ENCODE measurements at regions not wholly inside any gene's neighbourhood (a gene's known extent, or its start where the extent isn't known, plus 50 kb on each side); places are given as distances from the start of the nearest gene placed in this dataset.

DNA sequence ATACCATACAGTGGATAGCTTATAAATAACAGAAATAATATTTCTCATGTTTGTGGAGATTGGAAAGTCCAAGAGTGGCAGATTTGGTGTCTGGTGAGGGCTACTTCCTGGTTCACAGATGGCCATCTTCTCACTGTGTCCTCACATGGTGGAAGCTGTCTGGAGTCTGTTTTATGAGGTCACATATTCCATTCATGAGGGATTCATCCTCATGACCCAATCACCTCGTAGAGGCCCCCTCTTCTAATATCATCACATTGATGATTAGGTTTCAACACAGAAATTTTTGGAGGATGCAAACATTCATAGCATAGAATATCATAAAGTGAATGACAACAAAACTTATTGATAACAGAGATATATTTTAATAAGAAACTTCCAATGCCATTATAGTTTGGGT is 568.0 kb downstream of the STIM2 start:
- Histone ChIP-seq H3K9me3 (no peaks in the 10 kb centered on the region), H3K4me2 (no peak overlapping the region), H3K36me3 (replicated peaks in 1 of 2; ENCODE audit: control insufficient read depth in 1 of 2, insufficient read depth in 2 of 2, low read length in 1 of 2) (no peaks in the 10 kb centered on the region), H3K9ac (no peak overlapping the region), H2AFZ (ENCODE audit: low read depth) (no peak overlapping the region), H3K4me1 (ENCODE audit: control insufficient read depth in 1 of 2, insufficient read depth in 2 of 2, low read depth in 1 of 2, low read length in 1 of 2) (no peaks in the 10 kb centered on the region), H3K27ac (ENCODE audit: low read depth in 2 of 2, low read length in 1 of 2) (no peak overlapping the region), H4K20me1 (ENCODE audit: insufficient read depth) (no peaks in the 10 kb centered on the region), H3F3A (replicated peaks; ENCODE audit: insufficient read depth) (no peaks in the 10 kb centered on the region), H3K9me2 (no peaks in the 10 kb centered on the region), H3K79me2 (ENCODE audit: insufficient read depth) (no peaks in the 10 kb centered on the region), H3K4me3 (ENCODE audit: low read depth in 2 of 2, low read length in 1 of 2) (no peak overlapping the region), H3K27me3 (ENCODE audit: insufficient read depth) (no peaks in the 10 kb centered on the region)
- POLR2A ChIA-PET: no interaction called here
- CTCF ChIA-PET: no interaction called here
- TF ChIP-seq, protein P1, sequence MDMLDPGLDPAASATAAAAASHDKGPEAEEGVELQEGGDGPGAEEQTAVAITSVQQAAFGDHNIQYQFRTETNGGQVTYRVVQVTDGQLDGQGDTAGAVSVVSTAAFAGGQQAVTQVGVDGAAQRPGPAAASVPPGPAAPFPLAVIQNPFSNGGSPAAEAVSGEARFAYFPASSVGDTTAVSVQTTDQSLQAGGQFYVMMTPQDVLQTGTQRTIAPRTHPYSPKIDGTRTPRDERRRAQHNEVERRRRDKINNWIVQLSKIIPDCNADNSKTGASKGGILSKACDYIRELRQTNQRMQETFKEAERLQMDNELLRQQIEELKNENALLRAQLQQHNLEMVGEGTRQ (IDR thresholded peaks at IDR 0.05; ENCODE audit: borderline replicate concordance, low read depth, low read length): no peak
- no peak for DNase-seq
- 0% methylated on average over 1 of the region's 1 CpG for WGBS (ENCODE audit: low lambda C conversion rate)

DNA sequence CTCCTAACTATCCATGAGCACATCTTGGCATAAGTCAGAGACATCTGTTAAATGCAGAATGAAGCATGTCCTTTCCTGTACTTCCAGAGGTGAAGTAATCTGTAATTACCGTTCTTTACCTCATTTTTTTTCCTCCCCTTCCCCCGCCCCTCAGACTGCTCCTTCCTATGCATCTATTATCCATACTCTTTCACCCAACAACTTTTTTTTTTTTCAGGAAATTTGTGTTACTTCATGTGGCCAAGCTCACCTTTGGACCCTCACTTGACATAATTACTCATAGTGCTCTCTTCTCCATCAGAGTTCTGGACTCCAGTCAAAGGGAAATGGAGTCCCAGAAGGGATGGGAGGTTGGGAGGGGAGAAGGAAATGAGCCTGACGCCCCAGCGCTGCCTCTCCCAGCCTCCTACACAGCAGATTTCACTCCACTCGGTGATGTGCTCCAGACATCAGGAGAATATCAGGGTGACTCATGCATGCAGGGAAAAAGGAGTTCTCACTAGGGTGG is 568.8 kb downstream of the STIM2 start:
- Histone ChIP-seq H3K27ac (ENCODE audit: low read depth in 2 of 2, low read length in 1 of 2) (no peak overlapping the region), H3K9ac (no peak overlapping the region), H3K4me3 (ENCODE audit: low read depth in 2 of 2, low read length in 1 of 2) (no peak overlapping the region), H3K9me3 (no peaks in the 10 kb centered on the region), H3K4me2 (no peak overlapping the region), H3K27me3 (ENCODE audit: insufficient read depth) (no peaks in the 10 kb centered on the region), H4K20me1 (ENCODE audit: insufficient read depth) (no peaks in the 10 kb centered on the region), H3F3A (replicated peaks; ENCODE audit: insufficient read depth) (no peaks in the 10 kb centered on the region), H3K4me1 (ENCODE audit: control insufficient read depth in 1 of 2, insufficient read depth in 2 of 2, low read depth in 1 of 2, low read length in 1 of 2) (no peaks in the 10 kb centered on the region), H3K9me2 (no peaks in the 10 kb centered on the region), H3K36me3 (replicated peaks in 1 of 2; ENCODE audit: control insufficient read depth in 1 of 2, insufficient read depth in 2 of 2, low read length in 1 of 2) (no peaks in the 10 kb centered on the region), H2AFZ (ENCODE audit: low read depth) (no peak overlapping the region), H3K79me2 (ENCODE audit: insufficient read depth) (no peaks in the 10 kb centered on the region)
- WGBS (ENCODE audit: low lambda C conversion rate): 14% methylated on average over 5 of the region's 5 CpGs
- TF ChIP-seq NFIC (IDR thresholded peaks at IDR 0.05; ENCODE audit: borderline replicate concordance): no peak
- no peak for TF ChIP-seq TCF12 (IDR thresholded peaks at IDR 0.05)
- no peak for TF ChIP-seq CHD2 (IDR thresholded peaks at IDR 0.05; ENCODE audit: low read length, partially characterized antibody)
- TF ChIP-seq TEAD4 (IDR thresholded peaks at IDR 0.05; ENCODE audit: borderline replicate concordance, insufficient read depth): no peak
- no peak for TF ChIP-seq YY1 (IDR thresholded peaks at IDR 0.05; ENCODE audit: low read depth)
- TF ChIP-seq MEF2A (IDR thresholded peaks at IDR 0.05; ENCODE audit: borderline replicate concordance, low read depth): no peak
- TF ChIP-seq, protein P2, sequence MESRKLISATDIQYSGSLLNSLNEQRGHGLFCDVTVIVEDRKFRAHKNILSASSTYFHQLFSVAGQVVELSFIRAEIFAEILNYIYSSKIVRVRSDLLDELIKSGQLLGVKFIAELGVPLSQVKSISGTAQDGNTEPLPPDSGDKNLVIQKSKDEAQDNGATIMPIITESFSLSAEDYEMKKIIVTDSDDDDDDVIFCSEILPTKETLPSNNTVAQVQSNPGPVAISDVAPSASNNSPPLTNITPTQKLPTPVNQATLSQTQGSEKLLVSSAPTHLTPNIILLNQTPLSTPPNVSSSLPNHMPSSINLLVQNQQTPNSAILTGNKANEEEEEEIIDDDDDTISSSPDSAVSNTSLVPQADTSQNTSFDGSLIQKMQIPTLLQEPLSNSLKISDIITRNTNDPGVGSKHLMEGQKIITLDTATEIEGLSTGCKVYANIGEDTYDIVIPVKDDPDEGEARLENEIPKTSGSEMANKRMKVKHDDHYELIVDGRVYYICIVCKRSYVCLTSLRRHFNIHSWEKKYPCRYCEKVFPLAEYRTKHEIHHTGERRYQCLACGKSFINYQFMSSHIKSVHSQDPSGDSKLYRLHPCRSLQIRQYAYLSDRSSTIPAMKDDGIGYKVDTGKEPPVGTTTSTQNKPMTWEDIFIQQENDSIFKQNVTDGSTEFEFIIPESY (IDR thresholded peaks at IDR 0.05; ENCODE audit: borderline replicate concordance, low read depth): no peak
- TF ChIP-seq, protein P3, sequence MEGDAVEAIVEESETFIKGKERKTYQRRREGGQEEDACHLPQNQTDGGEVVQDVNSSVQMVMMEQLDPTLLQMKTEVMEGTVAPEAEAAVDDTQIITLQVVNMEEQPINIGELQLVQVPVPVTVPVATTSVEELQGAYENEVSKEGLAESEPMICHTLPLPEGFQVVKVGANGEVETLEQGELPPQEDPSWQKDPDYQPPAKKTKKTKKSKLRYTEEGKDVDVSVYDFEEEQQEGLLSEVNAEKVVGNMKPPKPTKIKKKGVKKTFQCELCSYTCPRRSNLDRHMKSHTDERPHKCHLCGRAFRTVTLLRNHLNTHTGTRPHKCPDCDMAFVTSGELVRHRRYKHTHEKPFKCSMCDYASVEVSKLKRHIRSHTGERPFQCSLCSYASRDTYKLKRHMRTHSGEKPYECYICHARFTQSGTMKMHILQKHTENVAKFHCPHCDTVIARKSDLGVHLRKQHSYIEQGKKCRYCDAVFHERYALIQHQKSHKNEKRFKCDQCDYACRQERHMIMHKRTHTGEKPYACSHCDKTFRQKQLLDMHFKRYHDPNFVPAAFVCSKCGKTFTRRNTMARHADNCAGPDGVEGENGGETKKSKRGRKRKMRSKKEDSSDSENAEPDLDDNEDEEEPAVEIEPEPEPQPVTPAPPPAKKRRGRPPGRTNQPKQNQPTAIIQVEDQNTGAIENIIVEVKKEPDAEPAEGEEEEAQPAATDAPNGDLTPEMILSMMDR (IDR thresholded peaks at IDR 0.05): no peak
- TF ChIP-seq RXRA (IDR thresholded peaks at IDR 0.05; ENCODE audit: borderline replicate concordance, low read depth): no peak
- no peak for TF ChIP-seq FOXJ3 (CRISPR knock-in tag; IDR thresholded peaks at IDR 0.05)
- no peak for TF ChIP-seq USF1 (IDR thresholded peaks at IDR 0.05; ENCODE audit: borderline replicate concordance, low read depth)
- no peak for TF ChIP-seq FOSL2 (IDR thresholded peaks at IDR 0.05; ENCODE audit: borderline replicate concordance, low read depth)
- TF ChIP-seq TAF1 (IDR thresholded peaks at IDR 0.05; ENCODE audit: borderline replicate concordance, low read depth, low read length): no peak
- TF ChIP-seq RFX5 (IDR thresholded peaks at IDR 0.05; ENCODE audit: low read length): no peak
- no peak for TF ChIP-seq GATA2 (CRISPR knock-in tag; IDR thresholded peaks at IDR 0.05)
- TF ChIP-seq, protein P4, sequence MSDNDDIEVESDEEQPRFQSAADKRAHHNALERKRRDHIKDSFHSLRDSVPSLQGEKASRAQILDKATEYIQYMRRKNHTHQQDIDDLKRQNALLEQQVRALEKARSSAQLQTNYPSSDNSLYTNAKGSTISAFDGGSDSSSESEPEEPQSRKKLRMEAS (IDR thresholded peaks at IDR 0.05; ENCODE audit: low read depth): no peak
- TF ChIP-seq ELF1 (IDR thresholded peaks at IDR 0.05): no peak
- no peak for DNase-seq
- POLR2A ChIA-PET: no interaction called here
- CTCF ChIA-PET: no interaction called here

Measured in SK-N-SH (cell line).